Gastroesophageal sphincter (tissue), 3 donors: ENCODE measurements at regions not wholly inside any gene's neighbourhood (a gene's known extent, or its start where the extent isn't known, plus 50 kb on each side); places are given as distances from the start of the nearest gene placed in this dataset.

Experiments used
- CTCF ChIP-seq, 4 experiments: fragments of 200-600 bp in 2 of 4; fragments of 450-650 bp in 2 of 4; sonication (generic) in 1 of 4; IDR thresholded peaks; one replicate each; pipeline ENCODE4 v1.5.1; 2017 to 2019; ENCODE audit warnings: antibody characterized with exemption in 4 of 4, mild to moderate bottlenecking in 2 of 4, moderate library complexity in 2 of 4
- POLR2A ChIP-seq, 2 donors: fragments of 450-650 bp; IDR thresholded peaks; one replicate each; pipeline ENCODE4 v1.6.1; 2017; ENCODE audit warnings: antibody characterized with exemption in 2 of 2, mild to moderate bottlenecking in 2 of 2, moderate library complexity in 1 of 2

GRCh38 chr9:26356491-26356890 lies 536.1 kb downstream of the CAAP1 start:
- TF ChIP-seq POLR2A (IDR thresholded peaks at IDR 0.05) (no peak), CTCF (IDR thresholded peaks at IDR 0.05) (no peak)
